Tibial nerve (tissue), 4 donors: ENCODE measurements at regions not wholly inside any gene's neighbourhood (a gene's known extent, or its start where the extent isn't known, plus 50 kb on each side); places are given as distances from the start of the nearest gene placed in this dataset.

ENCODE experiments used
- EP300 ChIP-seq, 2 donors: sonication (generic); formaldehyde crosslinking; IDR thresholded peaks; one replicate each; pipeline ENCODE4 v1.6.1; 2017; ENCODE audit warnings: antibody characterized with exemption in 2 of 2, mild to moderate bottlenecking in 1 of 2
- TF ChIP-seq, protein P1 (sequence below), 5 experiments: fragments of 200-600 bp in 3 of 5; fragments of 450-650 bp in 2 of 5; sonication (generic) in 3 of 5; IDR thresholded peaks; one replicate each; pipeline ENCODE4 v1.5.1; 2016 to 2019; ENCODE audit warnings: antibody characterized with exemption in 5 of 5, mild to moderate bottlenecking in 3 of 5, moderate library complexity in 2 of 5

GRCh38 chr3:166296179-166296783 lies 459.1 kb upstream of the BCHE start:
- no peak for TF ChIP-seq EP300 (IDR thresholded peaks at IDR 0.05)
- TF ChIP-seq, protein P1, sequence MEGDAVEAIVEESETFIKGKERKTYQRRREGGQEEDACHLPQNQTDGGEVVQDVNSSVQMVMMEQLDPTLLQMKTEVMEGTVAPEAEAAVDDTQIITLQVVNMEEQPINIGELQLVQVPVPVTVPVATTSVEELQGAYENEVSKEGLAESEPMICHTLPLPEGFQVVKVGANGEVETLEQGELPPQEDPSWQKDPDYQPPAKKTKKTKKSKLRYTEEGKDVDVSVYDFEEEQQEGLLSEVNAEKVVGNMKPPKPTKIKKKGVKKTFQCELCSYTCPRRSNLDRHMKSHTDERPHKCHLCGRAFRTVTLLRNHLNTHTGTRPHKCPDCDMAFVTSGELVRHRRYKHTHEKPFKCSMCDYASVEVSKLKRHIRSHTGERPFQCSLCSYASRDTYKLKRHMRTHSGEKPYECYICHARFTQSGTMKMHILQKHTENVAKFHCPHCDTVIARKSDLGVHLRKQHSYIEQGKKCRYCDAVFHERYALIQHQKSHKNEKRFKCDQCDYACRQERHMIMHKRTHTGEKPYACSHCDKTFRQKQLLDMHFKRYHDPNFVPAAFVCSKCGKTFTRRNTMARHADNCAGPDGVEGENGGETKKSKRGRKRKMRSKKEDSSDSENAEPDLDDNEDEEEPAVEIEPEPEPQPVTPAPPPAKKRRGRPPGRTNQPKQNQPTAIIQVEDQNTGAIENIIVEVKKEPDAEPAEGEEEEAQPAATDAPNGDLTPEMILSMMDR (IDR thresholded peaks at IDR 0.05): no peak
